Muscle layer of colon (tissue), 2 donors: ENCODE measurements at regions not wholly inside any gene's neighbourhood (a gene's known extent, or its start where the extent isn't known, plus 50 kb on each side); places are given as distances from the start of the nearest gene placed in this dataset.

ENCODE experiments used
- H3K27ac ChIP-seq: one replicate; pipeline ENCODE4 v1.7.0; 2013; ENCODE audit warnings: low read depth, mild to moderate bottlenecking, low read length, moderate library complexity
- H3K27me3 ChIP-seq, 2 donors: one replicate each; pipeline ENCODE4 v1.7.0; 2013; ENCODE audit warnings: low read length in 2 of 2, mild to moderate bottlenecking in 2 of 2; ENCODE audit not compliant: insufficient read depth in 2 of 2, control insufficient read depth in 1 of 2
- H3K36me3 ChIP-seq: one replicate; pipeline ENCODE4 v1.7.0; 2013; ENCODE audit warnings: mild to moderate bottlenecking, low read length; ENCODE audit not compliant: insufficient read depth
- H3K4me1 ChIP-seq: one replicate; pipeline ENCODE4 v1.7.0; 2013; ENCODE audit warnings: mild to moderate bottlenecking, low read length; ENCODE audit not compliant: insufficient read depth
- H3K4me3 ChIP-seq, 2 donors: one replicate each; pipeline ENCODE4 v1.7.0; 2013; ENCODE audit warnings: low read length in 2 of 2, low read depth in 1 of 2, mild to moderate bottlenecking in 1 of 2, moderate library complexity in 1 of 2
- H3K9ac ChIP-seq: one replicate; pipeline ENCODE4 v1.7.0; 2013; ENCODE audit warnings: low read length
- H3K9me3 ChIP-seq: one replicate; pipeline ENCODE4 v1.7.0; 2013; ENCODE audit warnings: mild to moderate bottlenecking, low read length
- donor health status: abdominal sarcoma.
- donor health status: Adenocarcinoma of cecum.

- Histone ChIP-seq H3K27ac (no peak overlapping the region), H3K9me3 (no peaks in the 10 kb centered on the region), H3K4me1 (no peaks in the 10 kb centered on the region), H3K4me3 (no peak overlapping the region), H3K9ac (no peak overlapping the region), H3K36me3 (no peaks in the 10 kb centered on the region), H3K27me3 (no peaks in the 10 kb centered on the region)
Observed at GRCh38 chr6:164928728-164929407, 380.5 kb downstream of the C6orf118 start.

- Histone ChIP-seq H3K4me1 (no peaks in the 10 kb centered on the region), H3K9ac (no peak overlapping the region), H3K4me3 (no peak overlapping the region)
Observed at GRCh38 chr6:164928057-164928727, 381.2 kb downstream of the C6orf118 start.

GRCh38 chr6:164927288-164928056, 381.9 kb downstream of the C6orf118 start:
- Histone ChIP-seq H3K27me3 (no peaks in the 10 kb centered on the region), H3K9me3 (no peaks in the 10 kb centered on the region), H3K9ac (no peak overlapping the region)

More at GRCh38 chr6:164928057-164928727, 381.2 kb downstream of the C6orf118 start:
- H3K27ac ChIP-seq: no peak overlapping the region
- no peaks in the 10 kb centered on the region for H3K9me3 ChIP-seq
- H3K27me3 ChIP-seq: no peaks in the 10 kb centered on the region
- H3K36me3 ChIP-seq: no peaks in the 10 kb centered on the region

GRCh38 chr6:164926686-164927085, 382.7 kb downstream of the C6orf118 start:
- no peaks in the 10 kb centered on the region for H3K36me3 ChIP-seq
- H3K9ac ChIP-seq: no peak overlapping the region
- H3K27me3 ChIP-seq: no peaks in the 10 kb centered on the region
- H3K9me3 ChIP-seq: no peaks in the 10 kb centered on the region
- H3K4me1 ChIP-seq: no peaks in the 10 kb centered on the region
- H3K27ac ChIP-seq: no peak overlapping the region
- H3K4me3 ChIP-seq: no peak overlapping the region

More at GRCh38 chr6:164927288-164928056, 381.9 kb downstream of the C6orf118 start:
- no peaks in the 10 kb centered on the region for H3K36me3 ChIP-seq
- H3K4me1 ChIP-seq: no peaks in the 10 kb centered on the region
- no peak overlapping the region for H3K4me3 ChIP-seq
- no peak overlapping the region for H3K27ac ChIP-seq

GRCh38 chr6:164925681-164926530, 383.5 kb downstream of the C6orf118 start:
- Histone ChIP-seq H3K36me3 (no peaks in the 10 kb centered on the region), H3K4me3 (no peak overlapping the region), H3K9me3 (no peaks in the 10 kb centered on the region), H3K27me3 (no peaks in the 10 kb centered on the region), H3K27ac (no peak overlapping the region), H3K4me1 (no peaks in the 10 kb centered on the region), H3K9ac (no peak overlapping the region)

GRCh38 chr6:164924674-164925073, 384.7 kb downstream of the C6orf118 start:
- Histone ChIP-seq H3K4me3 (no peak overlapping the region), H3K27me3 (no peaks in the 10 kb centered on the region), H3K9ac (no peak overlapping the region), H3K27ac (no peak overlapping the region), H3K9me3 (no peaks in the 10 kb centered on the region), H3K36me3 (no peaks in the 10 kb centered on the region), H3K4me1 (no peaks in the 10 kb centered on the region)

GRCh38 chr6:164917211-164917610, 392.2 kb downstream of the C6orf118 start:
- Histone ChIP-seq H3K36me3 (no peaks in the 10 kb centered on the region), H3K27me3 (no peaks in the 10 kb centered on the region), H3K9ac (no peak overlapping the region), H3K9me3 (no peaks in the 10 kb centered on the region), H3K4me1 (peaks cover 4% of the 10 kb centered on the region), H3K27ac (no peak overlapping the region), H3K4me3 (no peak overlapping the region)

- Histone ChIP-seq H3K4me3 (no peak overlapping the region), H3K9me3 (no peaks in the 10 kb centered on the region), H3K36me3 (no peaks in the 10 kb centered on the region), H3K27me3 (no peaks in the 10 kb centered on the region), H3K9ac (no peak overlapping the region), H3K4me1 (peaks cover 10% of the 10 kb centered on the region), H3K27ac (no peak overlapping the region)
Observed at GRCh38 chr6:164916087-164916486, 393.3 kb downstream of the C6orf118 start.

GRCh38 chr6:164911873-164912580, 397.4 kb downstream of the C6orf118 start:
- peak overlapping the region in 1 of 2 donors; percentile 20 for H3K4me3 ChIP-seq
- no peaks in the 10 kb centered on the region for H3K9me3 ChIP-seq
- no peak overlapping the region for H3K27ac ChIP-seq
- H3K9ac ChIP-seq: no peak overlapping the region
- H3K27me3 ChIP-seq: no peaks in the 10 kb centered on the region
- H3K4me1 ChIP-seq: peaks cover 10% of the 10 kb centered on the region
- no peaks in the 10 kb centered on the region for H3K36me3 ChIP-seq

- Histone ChIP-seq H3K27me3 (no peaks in the 10 kb centered on the region), H3K9ac (no peak overlapping the region), H3K27ac (no peak overlapping the region), H3K4me1 (peaks cover 10% of the 10 kb centered on the region), H3K36me3 (no peaks in the 10 kb centered on the region), H3K4me3 (peak overlapping the region in 1 of 2 donors; percentile 20), H3K9me3 (no peaks in the 10 kb centered on the region)
Observed at GRCh38 chr6:164911151-164911550, 398.3 kb downstream of the C6orf118 start.
